CD4-positive, alpha-beta T cell treated with Interleukin-17A for 1 hour (primary cell): ENCODE measurements at regions not wholly inside any gene's neighbourhood (a gene's known extent, or its start where the extent isn't known, plus 50 kb on each side); places are given as distances from the start of the nearest gene placed in this dataset.

Source experiments
- DNase-seq: peaks from one replicate; pipeline ENCODE4 v3.0.0-alpha.2; 2020

DNA sequence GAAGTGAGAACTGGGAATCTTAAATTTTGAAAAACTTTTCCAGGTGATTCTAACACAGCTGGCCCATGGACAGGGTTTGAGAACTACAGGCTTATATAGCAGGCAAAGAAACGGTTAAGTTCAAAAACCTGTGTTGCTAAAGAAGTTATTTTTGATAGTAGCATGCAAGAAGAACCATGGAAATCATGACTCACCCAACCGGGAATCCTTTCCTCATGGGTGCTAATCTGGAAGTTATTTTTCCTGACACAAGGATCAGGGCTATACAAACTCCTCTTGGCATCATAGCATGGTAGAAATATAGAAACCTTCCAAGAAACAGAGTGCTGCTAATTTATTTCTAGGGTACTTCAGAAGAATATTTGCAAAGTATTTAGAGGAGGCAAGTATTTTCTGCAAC lies 588.7 kb downstream of the CCER1 start:
- no peak for DNase-seq

DNA sequence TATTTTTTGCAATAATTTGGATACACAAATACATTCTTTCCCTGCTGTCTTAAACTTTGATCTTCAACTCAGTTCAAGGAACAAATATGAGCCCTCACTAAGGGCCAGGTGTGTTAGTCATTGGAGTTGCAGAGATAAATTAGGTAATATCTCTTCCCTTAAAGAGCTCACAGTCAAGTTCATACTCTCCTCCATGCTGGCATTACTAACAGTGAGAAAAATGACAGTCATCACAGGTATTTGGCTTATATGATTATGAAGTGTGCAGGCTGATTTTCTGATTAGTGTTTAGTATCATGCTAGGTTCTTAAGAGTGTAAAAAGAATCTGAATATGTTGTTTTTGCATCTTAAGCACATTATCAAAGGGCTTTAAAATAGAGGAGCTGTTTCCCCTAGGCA lies 594.7 kb downstream of the CCER1 start:
- no peak for DNase-seq

DNA sequence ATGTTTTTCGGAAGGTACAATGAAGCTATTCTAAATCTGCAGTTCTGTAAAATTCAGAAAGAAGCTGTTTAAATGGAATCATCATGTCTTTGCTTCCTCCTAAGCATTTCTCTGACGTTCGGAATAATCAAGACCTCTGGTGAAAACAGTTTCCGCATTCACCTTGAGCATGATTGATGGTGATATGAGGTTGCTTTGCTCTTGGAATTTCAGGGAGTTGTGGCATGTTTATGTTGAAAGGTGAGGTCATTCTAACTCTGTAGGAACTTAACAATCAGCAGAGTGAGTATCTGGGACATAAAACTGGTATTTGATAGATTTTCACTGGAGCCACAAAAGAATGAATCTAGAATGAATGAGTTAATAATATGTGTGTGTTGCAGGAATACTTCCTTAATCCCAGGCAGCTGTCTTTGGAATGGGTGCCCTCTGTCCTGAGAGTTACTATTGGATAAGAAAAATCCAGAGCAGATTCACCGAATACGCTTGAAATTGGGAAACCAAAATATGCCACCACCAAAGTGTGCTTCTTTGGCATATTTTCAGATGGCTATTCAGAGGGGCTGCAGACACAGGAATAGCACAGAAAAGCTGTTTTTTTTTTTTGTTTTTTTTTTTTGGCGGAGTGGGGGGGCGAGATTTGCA lies 599.1 kb downstream of the CCER1 start:
- no peak for DNase-seq

DNA sequence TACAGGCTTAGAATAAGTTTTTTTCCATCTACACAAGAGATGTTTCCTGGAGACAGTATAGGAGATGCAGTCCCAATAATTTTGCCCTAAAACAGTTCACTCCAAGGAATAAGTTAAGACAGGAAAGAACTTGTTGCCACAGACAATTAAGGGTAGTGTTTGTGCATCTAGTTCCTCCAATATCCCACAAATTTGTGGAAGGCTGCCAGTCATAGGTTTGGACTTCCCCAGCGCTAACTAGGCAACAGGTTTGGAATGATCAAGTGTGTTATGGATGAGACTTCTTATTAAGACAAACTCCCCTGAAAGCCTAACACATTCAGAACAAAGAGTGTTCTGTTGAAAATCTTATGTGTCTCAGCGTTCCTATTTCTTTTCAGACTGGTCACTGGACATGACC lies 611.0 kb downstream of the CCER1 start:
- DNase-seq, result no peak

DNA sequence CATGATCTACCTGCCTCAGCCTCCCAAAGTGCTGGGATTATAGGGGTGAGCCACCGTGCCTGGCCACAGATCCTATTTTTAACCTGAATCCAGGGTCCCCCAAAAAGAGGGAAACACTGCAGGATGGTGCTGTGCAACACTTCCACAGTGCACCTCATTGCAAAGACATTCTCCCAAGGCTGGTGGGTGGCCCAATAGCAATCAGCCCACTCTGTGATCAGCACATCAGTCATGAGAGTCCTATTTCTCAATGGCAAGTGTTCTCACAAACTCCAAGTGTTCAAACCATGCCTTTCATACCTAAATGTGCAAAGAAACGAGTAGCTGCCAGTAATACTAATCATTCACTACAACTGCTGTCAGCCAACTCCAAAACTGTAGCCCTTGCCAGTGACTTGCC lies 612.9 kb downstream of the CCER1 start:
- DNase-seq, result no peak

DNA sequence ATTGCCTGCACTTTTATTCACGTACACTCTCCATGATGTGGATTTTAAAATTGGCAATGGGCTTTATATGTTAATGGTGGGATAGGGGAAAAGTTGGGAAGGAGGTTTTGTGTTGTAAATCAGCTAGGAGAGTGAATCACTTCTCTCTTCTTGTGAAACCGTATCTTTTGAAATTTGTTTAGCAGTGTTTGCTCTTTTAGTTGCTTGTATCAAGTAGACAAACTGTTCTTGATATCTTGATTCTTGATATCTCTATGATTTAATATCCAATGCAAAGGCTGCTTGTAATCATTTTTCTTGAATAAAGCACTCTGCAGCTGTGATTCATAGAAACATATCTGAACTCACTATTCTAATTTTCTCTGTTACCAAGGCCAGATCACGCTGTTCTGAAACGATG lies 615.1 kb downstream of the CCER1 start:
- no peak for DNase-seq

DNA sequence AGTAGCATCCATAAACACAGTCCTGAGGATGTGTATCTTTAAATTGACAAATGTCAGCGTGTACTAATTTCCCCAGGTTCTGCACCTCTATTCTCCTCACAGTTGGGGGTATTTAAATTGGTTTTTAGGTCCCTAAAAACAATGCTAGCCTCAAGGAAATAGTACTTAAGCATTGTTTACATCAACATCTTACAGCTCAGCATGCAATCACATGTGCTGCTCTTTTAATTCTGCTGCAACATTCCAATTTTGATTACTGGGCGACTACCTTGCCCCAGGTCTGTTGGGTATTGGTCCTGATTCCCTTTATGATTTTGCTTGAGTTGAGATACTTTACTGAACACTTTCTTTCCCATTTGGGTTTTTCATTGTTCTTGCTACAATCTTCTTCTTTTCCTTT lies 616.6 kb downstream of the CCER1 start:
- DNase-seq, result no peak

DNA sequence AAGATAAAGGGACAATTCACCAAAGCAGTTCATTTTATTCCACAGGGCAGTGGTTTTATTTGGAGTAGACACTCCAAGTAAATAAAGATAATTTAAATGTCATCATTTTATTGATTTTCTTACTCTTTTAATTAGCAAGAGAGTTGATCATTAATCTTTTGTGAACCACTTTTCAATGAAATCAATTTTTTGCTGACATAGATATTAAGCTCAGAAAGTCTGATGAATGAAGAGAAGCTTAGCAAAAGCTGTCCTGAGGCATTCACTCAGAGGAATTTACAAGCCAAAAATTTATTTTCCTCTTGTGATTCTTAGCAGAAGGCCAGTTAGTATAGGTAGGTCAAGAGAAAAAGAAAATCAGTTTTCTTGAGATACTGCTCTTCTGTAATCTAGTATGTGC lies 618.0 kb downstream of the CCER1 start:
- no peak for DNase-seq

DNA sequence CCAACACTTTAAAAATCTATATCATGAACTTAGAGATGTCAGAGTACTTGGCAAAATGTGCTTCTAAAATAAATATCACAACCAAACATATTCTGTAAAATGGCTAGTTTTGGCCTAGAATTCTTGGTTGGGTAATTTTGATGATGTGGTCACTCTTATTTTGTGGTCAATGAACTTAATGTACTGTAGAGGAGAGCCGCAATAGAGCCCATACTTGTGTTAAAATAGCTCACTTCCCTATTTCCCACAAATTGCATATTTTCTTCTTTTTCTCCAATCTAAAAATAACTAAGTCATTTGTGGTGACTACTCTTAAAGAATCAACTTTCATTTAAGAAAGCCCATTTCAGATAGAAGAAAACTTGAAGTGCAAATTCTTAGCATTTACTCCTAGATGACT lies 619.4 kb downstream of the CCER1 start:
- no peak for DNase-seq

DNA sequence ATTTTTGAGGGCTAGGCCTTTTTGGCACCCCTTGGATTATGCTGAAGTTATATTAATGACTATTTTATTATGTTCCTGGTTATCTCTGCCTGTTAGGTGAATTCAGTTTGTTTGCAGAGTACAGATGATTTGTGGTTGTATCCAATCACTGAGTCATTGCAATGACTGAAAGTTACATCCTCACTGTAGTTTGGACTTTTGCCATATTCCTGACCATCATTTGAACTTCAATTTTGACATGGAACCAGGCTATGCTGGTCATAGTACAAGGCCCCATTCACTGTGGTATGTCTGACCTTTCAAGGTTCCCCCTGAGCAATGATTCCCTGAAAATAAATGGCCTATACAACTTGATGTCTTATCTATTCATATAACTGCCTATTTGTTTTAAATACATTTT lies 621.0 kb downstream of the CCER1 start:
- DNase-seq, result no peak

DNA sequence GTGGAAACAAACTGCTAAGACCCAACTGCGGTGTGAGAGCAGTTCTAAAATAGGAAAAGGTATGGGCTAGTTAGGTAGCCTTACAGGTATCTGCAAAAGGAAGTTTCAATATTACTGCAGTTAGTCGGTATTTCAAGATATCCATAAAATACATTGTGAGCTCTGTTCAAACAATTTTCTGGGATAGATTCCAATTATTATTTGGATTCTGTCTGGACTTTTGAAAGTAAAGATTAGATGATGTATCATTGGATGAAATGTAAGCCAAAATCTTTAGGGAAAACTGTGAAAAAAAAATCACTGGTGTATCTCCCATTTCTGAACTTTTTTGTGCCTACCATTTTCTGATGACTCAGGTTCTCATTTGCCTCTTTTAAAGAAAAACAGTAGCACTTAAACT lies 621.6 kb downstream of the CCER1 start:
- DNase-seq, result no peak

DNA sequence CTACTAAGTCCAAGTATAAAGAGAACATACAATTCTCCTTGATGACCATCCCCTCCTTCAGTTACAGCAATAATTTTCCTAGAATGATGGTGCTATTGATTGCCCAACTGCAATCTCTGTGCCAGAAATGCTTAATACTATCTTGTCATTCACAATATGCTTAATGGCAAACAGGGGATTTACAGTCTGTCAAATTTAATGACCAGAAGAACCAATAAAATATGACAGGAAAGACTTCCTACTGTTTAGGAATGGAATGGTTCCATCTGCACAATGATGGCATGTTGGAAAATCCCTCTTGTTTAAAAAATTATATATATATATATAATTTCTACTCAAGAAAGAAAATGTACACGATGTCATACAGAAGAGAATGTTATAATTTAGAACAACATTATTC lies 623.2 kb downstream of the CCER1 start:
- DNase-seq, result no peak

DNA sequence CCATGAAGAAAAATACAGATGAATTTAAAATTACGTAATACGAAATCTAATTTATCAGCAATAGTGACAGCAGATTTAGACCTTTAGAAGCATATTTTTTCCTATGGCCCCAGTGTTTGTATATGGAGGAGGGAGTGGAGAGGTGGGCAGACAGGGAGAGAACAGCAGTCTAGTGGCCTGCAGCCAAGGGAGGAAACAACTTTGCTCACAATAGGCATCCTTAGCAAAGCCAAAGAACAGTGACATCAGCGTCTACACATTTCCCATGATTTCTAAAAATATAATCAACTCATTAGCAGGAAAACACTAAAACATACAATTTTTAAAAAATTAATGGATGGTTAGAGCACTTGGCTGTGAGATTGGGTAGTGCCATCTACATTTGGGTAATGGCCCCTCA lies 622.6 kb upstream of the ATP2B1 start:
- no peak for DNase-seq

DNA sequence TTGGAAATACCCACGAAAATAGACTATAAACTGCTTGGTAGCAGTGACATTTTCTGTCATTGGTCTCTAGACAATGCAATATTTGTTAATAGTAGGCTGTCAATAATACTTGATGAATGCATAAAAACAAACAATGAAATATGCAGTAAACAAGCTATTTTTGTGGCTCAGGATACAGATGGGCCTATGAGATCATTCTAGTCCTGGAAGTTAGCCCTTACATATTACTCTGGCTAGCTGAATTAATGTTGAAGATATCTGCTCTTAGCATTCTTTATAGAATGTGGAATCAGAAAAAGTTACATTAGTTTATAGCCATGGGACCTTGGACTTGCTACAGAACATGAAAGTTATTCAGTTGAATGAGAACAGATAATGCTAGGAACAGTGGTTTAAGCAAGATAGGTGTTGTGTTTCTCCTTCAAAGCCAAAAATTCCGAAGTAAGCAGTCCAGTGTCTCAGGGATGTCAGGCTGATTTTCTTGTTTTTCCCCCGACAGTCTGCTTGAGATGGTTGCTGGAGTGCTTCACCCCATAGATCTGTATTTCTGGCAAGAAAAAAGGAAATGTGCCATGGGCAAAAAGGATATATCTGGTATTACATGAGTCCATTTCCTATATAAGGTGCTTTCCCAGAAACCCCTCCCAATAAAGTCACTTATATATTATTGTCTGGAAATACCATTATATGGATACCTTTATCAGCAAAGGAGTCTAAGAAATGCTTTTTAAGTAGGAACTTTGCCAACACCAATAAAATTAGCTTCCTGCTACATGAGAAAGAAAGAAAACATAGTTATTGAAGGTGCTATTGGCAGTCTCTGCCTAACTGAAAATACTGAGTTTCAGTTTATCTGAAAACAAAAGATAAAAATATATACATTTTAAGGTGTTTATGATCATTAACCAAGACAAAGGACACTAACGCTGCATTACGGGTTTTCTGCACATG lies 619.4 kb upstream of the ATP2B1 start:
- no peak for DNase-seq

DNA sequence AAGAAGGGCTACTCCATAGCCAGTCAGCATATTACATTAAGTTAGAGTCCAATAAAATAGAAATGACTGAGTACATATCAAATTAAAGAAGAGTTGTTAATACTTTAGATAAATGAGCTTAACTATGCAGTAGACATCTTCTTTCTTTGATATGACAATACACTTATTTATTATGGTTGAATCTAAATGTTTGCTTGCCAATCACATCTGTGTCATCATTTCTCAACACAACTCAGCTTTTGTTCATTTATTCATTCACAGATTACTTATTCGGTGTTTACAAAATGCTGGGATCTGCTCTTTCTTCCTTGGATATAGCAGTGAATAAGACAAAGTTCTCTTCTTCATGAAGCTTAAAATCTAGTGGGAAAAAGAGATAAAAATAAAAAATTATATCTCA lies 614.6 kb upstream of the ATP2B1 start:
- DNase-seq, result no peak

DNA sequence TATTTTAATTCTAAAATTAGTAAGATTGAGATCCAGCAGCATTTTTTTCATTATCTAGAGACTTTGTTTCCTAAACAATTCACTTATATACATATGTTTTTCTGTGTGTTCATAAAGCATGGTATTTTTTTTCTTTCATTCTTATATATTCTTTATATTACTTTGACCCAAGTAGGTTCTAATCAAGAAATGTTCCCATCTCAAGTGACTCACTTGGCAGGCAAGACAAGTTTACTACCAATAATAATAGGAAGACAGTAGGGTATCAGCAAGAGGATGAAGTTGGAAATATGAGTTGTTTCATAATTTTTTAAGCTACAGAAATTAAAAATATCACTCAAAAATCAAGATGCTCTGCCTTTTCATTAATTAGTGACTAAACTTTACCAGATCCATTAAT lies 613.4 kb upstream of the ATP2B1 start:
- no peak for DNase-seq

DNA sequence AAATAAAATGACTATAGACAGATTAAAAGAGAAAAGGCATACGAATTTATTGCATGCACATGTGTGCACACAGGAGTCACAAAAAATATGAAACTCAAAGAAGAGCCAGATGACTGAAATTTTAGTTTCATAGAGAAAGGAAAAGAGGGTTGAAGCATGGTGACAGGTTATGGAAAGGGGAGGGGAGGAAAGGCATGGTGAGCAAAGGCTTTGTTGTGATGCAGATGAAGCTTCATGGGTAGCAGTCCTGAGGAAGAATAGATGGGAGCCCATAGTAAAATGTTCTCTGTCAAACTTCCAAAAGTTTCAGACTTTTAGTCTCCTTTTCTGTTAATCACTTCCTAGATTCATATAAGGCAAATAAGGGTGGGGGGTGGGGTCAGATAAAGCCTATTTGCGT lies 612.7 kb upstream of the ATP2B1 start:
- DNase-seq, result no peak

DNA sequence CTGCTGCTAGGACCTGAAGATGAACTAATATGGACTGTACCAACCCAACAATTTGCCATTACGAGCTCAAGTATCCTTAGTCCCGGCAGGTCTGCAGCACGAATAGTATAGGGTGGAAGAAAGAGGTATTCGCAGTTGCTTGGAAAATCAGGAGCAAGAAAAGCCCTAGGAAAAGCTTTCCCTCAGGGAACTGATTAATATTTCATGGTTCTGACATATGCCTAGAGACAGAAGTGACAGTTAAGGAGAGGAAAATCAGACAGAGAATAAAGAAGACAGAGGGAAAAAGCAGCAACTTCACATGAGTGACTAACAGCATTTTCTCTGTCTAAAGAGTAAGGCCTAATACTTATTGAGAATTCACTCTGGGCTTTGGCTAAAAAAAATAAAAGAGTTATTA lies 602.9 kb upstream of the ATP2B1 start:
- DNase-seq, result no peak

DNA sequence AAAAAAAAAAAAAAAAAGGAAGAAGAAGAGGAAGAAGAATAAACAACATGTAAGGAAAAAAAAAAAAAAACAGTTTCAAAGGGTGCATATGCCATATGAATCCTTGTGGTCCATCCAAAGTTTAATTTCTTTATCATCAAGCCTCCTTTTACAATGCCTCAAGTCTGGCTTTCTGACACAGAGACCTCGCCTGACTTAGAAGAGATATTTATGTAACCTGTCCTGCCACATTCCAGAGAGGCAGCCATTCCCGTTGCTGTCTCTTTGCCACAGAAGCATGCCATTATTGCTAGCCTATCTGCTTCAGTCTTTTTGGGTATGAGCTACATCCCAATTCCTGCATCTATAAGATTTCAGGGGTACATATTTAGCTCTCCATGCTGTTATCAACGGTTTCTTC lies 596.7 kb upstream of the ATP2B1 start:
- no peak for DNase-seq

DNA sequence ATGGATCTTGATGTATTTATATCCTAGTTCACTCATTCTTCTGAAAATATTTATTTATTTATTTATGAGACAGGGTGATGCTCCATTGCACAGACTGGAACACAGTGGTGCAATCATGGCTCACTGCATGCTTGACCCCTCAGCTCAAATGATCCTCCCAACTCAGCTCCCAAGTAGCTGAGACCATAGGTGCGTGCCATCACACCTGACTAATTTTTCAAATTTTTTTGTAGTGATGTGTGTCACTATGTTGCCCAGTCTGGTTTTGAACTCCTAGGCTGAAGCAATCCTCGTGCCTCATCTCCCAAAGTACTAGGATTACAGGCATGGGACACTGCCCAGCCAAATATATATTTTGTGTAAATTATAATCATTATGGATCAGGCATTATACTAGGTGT lies 595.6 kb upstream of the ATP2B1 start:
- no peak for DNase-seq

DNA sequence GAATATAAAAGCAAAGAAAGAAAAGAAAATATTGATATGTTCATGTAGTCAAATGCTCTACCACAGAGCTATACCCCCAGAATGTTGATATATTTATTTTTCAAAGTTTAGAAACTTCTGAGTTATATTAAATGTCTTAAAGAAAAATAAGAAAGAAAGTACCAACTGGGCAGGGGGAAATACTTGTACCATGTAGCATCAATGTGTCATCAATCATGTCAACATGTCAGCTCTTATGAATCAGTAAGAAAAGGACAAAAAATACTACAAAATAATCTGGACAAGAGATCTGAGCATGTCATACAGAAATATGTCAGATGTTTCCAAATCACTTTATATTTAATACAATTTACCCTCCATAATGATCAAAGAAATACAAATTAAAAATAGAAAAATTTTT lies 595.1 kb upstream of the ATP2B1 start:
- no peak for DNase-seq

DNA sequence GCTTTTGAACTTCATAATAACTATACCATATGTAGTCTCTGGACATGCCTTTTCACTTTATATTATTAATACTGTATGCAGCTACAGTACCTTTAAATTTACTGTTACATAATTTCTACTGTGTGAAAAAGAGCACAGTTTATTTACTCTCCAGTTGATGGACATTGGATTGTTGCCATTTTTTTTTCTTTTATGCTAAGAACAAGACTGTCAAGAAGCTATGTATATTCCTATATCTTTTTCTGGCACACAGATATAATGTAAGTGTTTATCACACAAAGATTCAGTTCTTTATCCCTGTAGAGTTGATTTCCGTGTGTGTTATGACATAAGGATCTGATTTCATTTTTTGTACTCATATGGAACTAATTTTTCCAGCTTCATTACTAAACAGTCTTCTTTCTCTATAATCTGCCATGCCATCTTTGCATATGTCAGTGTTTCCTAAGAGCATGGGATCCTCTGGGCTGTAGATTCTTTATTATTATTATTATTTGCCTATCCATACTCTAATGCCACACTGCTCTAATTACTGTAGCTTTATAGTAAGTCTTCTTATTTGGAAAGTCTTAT lies 593.0 kb upstream of the ATP2B1 start:
- DNase-seq, result no peak

DNA sequence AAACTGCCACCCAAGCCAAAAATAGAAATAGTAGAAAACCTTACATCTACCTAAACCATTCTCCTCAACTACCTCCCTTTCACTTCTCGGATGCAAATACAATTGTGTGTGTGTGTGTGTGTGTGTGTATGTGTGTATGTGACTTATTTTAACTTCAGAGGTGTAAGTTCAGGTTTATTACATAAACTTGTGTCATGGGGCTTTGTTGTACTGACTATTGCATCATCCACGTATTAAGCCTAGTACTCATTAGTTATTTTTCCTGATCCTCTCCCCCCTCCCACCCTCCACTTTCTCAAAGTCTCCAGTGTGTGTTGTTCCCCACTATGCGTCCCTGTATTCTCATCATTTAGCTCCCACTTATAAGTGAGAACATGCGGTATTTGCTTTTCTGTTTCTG lies 592.5 kb upstream of the ATP2B1 start:
- no peak for DNase-seq

DNA sequence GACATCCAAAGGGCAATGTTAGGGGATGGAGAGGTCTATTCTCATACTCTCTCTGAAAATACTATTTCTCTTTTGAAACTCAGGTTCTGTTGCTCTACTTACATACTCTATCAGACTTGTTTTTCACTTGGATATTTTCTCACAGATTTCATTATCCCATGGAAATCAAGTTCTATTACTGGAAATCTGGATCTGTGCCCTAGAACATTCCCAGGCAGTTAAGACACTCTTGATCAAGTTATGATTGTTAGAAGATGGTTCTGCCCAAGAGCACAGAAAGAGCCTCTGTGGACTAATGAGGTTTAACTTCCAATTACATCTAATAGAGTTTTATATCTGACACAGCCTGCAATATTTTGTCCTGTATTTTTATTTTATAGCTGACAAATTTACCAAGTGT lies 591.0 kb upstream of the ATP2B1 start:
- no peak for DNase-seq
